SK-N-SH (cell line): ENCODE measurements at regions not wholly inside any gene's neighbourhood (a gene's known extent, or its start where the extent isn't known, plus 50 kb on each side); places are given as distances from the start of the nearest gene placed in this dataset.

Experiments used
- CTCF ChIA-PET: fragments of 300-600, 350-600 bp; formaldehyde crosslinking; extraction: SDS; loops from one replicate; lab custom pipeline; 2021; lab: Yijun Ruan, JAX
- POLR2A ChIA-PET: fragments of 350-600 bp; sonication (Branson Sonifier 250); formaldehyde crosslinking; extraction: SDS; loops from one replicate; lab custom pipeline; 2020; ENCODE audit warnings: antibody characterized with exemption, inconsistent platforms; lab: Yijun Ruan, JAX
- DNase-seq: peaks from one replicate; pipeline ENCODE4 v3.0.0; 2012
- H2AFZ ChIP-seq: fragments of 200-600 bp; sonication (generic); 2 replicates; pipeline ENCODE4 v1.8.1; 2016; ENCODE audit warnings: antibody characterized with exemption, mild to moderate bottlenecking, low read depth
- H3F3A ChIP-seq: fragments of 200-600 bp; sonication (generic); replicated peaks from 2 replicates; pipeline ENCODE3; 2016; ENCODE audit warnings: antibody characterized with exemption, mild to moderate bottlenecking; ENCODE audit not compliant: insufficient read depth
- H3K27ac ChIP-seq, 2 experiments: fragments of 200-500 bp in 1 of 2; fragments of 200-600 bp in 1 of 2; sonication (Bioruptor generic) in 1 of 2; sonication (generic), shearing (Covaris generic) in 1 of 2; 2 replicates each; pipeline versions ENCODE4 v1.5.1 to v1.6.1; 2014 to 2016; ENCODE audit warnings: low read depth in 2 of 2, inconsistent platforms in 1 of 2, low read length in 1 of 2, mild to moderate bottlenecking in 1 of 2, mixed read lengths in 1 of 2
- H3K27me3 ChIP-seq: fragments of 200-600 bp; sonication (generic), shearing (Covaris generic); 2 replicates; pipeline ENCODE4 v1.6.1; 2016; ENCODE audit warnings: mixed run types; ENCODE audit not compliant: insufficient read depth
- H3K36me3 ChIP-seq, 2 experiments: fragments of 200-500 bp in 1 of 2; fragments of 200-600 bp in 1 of 2; sonication (Bioruptor generic) in 1 of 2; sonication (generic) in 1 of 2; replicated peaks in 1 of 2; 2 replicates each; pipeline versions ENCODE3 to v1.5.1; 2014 to 2016; ENCODE audit warnings: low read length in 1 of 2, mild to moderate bottlenecking in 1 of 2; ENCODE audit not compliant: insufficient read depth in 2 of 2, control insufficient read depth in 1 of 2
- H3K4me1 ChIP-seq, 2 experiments: fragments of 200-500 bp in 1 of 2; fragments of 200-600 bp in 1 of 2; sonication (Bioruptor generic) in 1 of 2; sonication (generic), shearing (Covaris generic) in 1 of 2; 2 replicates each; pipeline versions ENCODE4 v1.5.1 to v1.6.1; 2014 to 2016; ENCODE audit warnings: low read depth in 1 of 2, low read length in 1 of 2, mixed run types in 1 of 2; ENCODE audit not compliant: insufficient read depth in 2 of 2, control insufficient read depth in 1 of 2
- H3K4me2 ChIP-seq: fragments of 200-600 bp; sonication (generic), shearing (Covaris generic); 2 replicates; pipeline ENCODE4 v1.6.1; 2017; ENCODE audit warnings: mixed run types
- H3K4me3 ChIP-seq, 2 experiments: fragments of 200-500 bp in 1 of 2; fragments of 200-600 bp in 1 of 2; sonication (Bioruptor generic) in 1 of 2; sonication (generic), shearing (Covaris generic) in 1 of 2; 2 replicates each; pipeline versions ENCODE4 v1.5.1 to v1.8.1; 2014 to 2016; ENCODE audit warnings: low read depth in 2 of 2, inconsistent platforms in 1 of 2, low read length in 1 of 2, mild to moderate bottlenecking in 1 of 2, mixed read lengths in 1 of 2, moderate library complexity in 1 of 2
- H3K79me2 ChIP-seq: fragments of 200-600 bp; sonication (generic); 2 replicates; pipeline ENCODE4 v1.8.1; 2017; ENCODE audit warnings: mild to moderate bottlenecking; ENCODE audit not compliant: insufficient read depth
- H3K9ac ChIP-seq: fragments of 200-600 bp; sonication (generic); 2 replicates; pipeline ENCODE4 v1.6.1; 2017; ENCODE audit warnings: mixed run types
- H3K9me2 ChIP-seq: fragments of 200-600 bp; sonication (generic); 2 replicates; pipeline ENCODE4 v1.6.1; 2017; ENCODE audit warnings: mixed run types
- H3K9me3 ChIP-seq: fragments of 200-600 bp; sonication (generic); 2 replicates; pipeline ENCODE4 v1.6.1; 2017; ENCODE audit warnings: mixed run types, mild to moderate bottlenecking, moderate library complexity
- H4K20me1 ChIP-seq: fragments of 200-600 bp; sonication (generic); 2 replicates; pipeline ENCODE4 v1.6.1; 2017; ENCODE audit warnings: mild to moderate bottlenecking, mixed run types; ENCODE audit not compliant: insufficient read depth
- CHD2 ChIP-seq: fragments of 150-350 bp; IDR thresholded peaks from 2 replicates; pipeline ENCODE4 v1.6.1; 2018; ENCODE audit warnings: low read length; ENCODE audit not compliant: partially characterized antibody
- CTCF ChIP-seq: fragments of 200-600 bp; sonication (generic); IDR thresholded peaks from 2 replicates; pipeline ENCODE4 v1.6.1; 2017; ENCODE audit warnings: antibody characterized with exemption, mild to moderate bottlenecking, moderate library complexity
- EZH2phosphoT487 ChIP-seq: fragments of 200-600 bp; sonication (generic); IDR thresholded peaks from 2 replicates; pipeline ENCODE4 v1.6.1; 2017; ENCODE audit warnings: low read depth, mixed run types, mild to moderate bottlenecking, antibody characterized with exemption, moderate library complexity, borderline replicate concordance
- GABPA ChIP-seq: IDR thresholded peaks from 2 replicates; pipeline ENCODE4 v1.4.0; 2012; ENCODE audit warnings: low read depth, mild to moderate bottlenecking
- GATA2 ChIP-seq: sonication (generic); formaldehyde crosslinking; IDR thresholded peaks from 2 replicates; pipeline ENCODE4 v1.5.0; 2020; ENCODE audit warnings: mild to moderate bottlenecking, missing genetic modification reagents
- JUND ChIP-seq: IDR thresholded peaks from 2 replicates; pipeline ENCODE4 v1.4.0; 2012
- MEF2A ChIP-seq: IDR thresholded peaks from 2 replicates; pipeline ENCODE4 v1.4.0; 2012; ENCODE audit warnings: low read depth, borderline replicate concordance
- MXI1 ChIP-seq: IDR thresholded peaks from 2 replicates; pipeline ENCODE4 v1.6.1; 2012; ENCODE audit warnings: mild to moderate bottlenecking, low read depth, low read length, improper control_type of control experiment
- NFIC ChIP-seq: IDR thresholded peaks from 2 replicates; pipeline ENCODE4 v1.4.0; 2012; ENCODE audit warnings: borderline replicate concordance
- NRF1 ChIP-seq: IDR thresholded peaks from 2 replicates; pipeline ENCODE4 v1.6.1; 2012; ENCODE audit warnings: low read depth, mild to moderate bottlenecking, low read length
- POLR2AphosphoS5 ChIP-seq: IDR thresholded peaks from 2 replicates; pipeline ENCODE4 v1.6.1; 2012; ENCODE audit warnings: low read depth, low read length
- RCOR1 ChIP-seq: fragments of 150-350 bp; IDR thresholded peaks from 2 replicates; pipeline ENCODE4 v1.6.1; 2017; ENCODE audit warnings: antibody characterized with exemption, low read length
- RFX5 ChIP-seq: IDR thresholded peaks from 2 replicates; pipeline ENCODE4 v1.6.1; 2012; ENCODE audit warnings: mild to moderate bottlenecking, improper control_type of control experiment, low read length
- SIN3A ChIP-seq: IDR thresholded peaks from 2 replicates; pipeline ENCODE4 v1.6.1; 2012; ENCODE audit warnings: low read depth, mild to moderate bottlenecking, low read length, moderate library complexity, borderline replicate concordance
- TEAD4 ChIP-seq: IDR thresholded peaks from 2 replicates; pipeline ENCODE4 v1.4.0; 2012; ENCODE audit warnings: mild to moderate bottlenecking, borderline replicate concordance; ENCODE audit not compliant: insufficient read depth
- USF2 ChIP-seq: fragments of 150-350 bp; IDR thresholded peaks from 2 replicates; pipeline ENCODE4 v1.6.1; 2017; ENCODE audit warnings: antibody characterized with exemption, low read length, low read depth, borderline replicate concordance
- WGBS: methylation state at CpG from one replicate; pipeline ENCODE4 v1.1.6; 2017; ENCODE audit warnings: low lambda C conversion rate; 5-methylcytosine and 5-hydroxymethylcytosine counted together
- TF ChIP-seq, protein P1 (sequence below): IDR thresholded peaks from 2 replicates; pipeline ENCODE4 v1.4.0; 2012; ENCODE audit warnings: low read depth

- H3K36me3 ChIP-seq, result no peaks in the 10 kb centered on the region
- WGBS, result 58% methylated on average over 2 of the region's 2 CpGs
- no peaks in the 10 kb centered on the region for H3K79me2 ChIP-seq
- no peaks in the 10 kb centered on the region for H3K9me3 ChIP-seq
- H2AFZ ChIP-seq, result no peak overlapping the region
- no peak overlapping the region for H3K9ac ChIP-seq
- POLR2A ChIA-PET, result no interaction called here
- TF ChIP-seq GATA2 (CRISPR knock-in tag) (no peak), NRF1 (no peak), JUND (no peak), MXI1 (no peak), TEAD4 (no peak), GABPA (no peak), CHD2 (no peak), EZH2phosphoT487 (no peak)
- no peak overlapping the region for H3K4me3 ChIP-seq
- H3K4me1 ChIP-seq, result no peaks in the 10 kb centered on the region
- no peaks in the 10 kb centered on the region for H4K20me1 ChIP-seq
- CTCF ChIA-PET, result no interaction called here
- no peak overlapping the region for H3K27ac ChIP-seq
- no peak overlapping the region for H3K4me2 ChIP-seq
- H3F3A ChIP-seq, result no peaks in the 10 kb centered on the region
- DNase-seq, result no peak
- no peaks in the 10 kb centered on the region; the same call in 1 of the 2 replicates for H3K27me3 ChIP-seq
- H3K9me2 ChIP-seq, result no peaks in the 10 kb centered on the region
Observed at GRCh38 chr10:35720366-35720765, 78.3 kb upstream of the FZD8 start.

GRCh38 chr10:35716776-35717175 lies 74.7 kb upstream of the FZD8 start:
- TF ChIP-seq, protein P1, sequence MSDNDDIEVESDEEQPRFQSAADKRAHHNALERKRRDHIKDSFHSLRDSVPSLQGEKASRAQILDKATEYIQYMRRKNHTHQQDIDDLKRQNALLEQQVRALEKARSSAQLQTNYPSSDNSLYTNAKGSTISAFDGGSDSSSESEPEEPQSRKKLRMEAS, result no peak
- TF ChIP-seq JUND (no peak), GATA2 (CRISPR knock-in tag) (no peak), USF2 (no peak), CTCF (no peak), RCOR1 (no peak), SIN3A (no peak), POLR2AphosphoS5 (no peak), TEAD4 (no peak), RFX5 (no peak), NFIC (no peak), MEF2A (no peak)
- CTCF ChIA-PET, result no interaction called here
- no peaks in the 10 kb centered on the region for H3K79me2 ChIP-seq
- 3% methylated on average over 1 of the region's 1 CpG for WGBS
- H3K9ac ChIP-seq, result no peak overlapping the region
- no peaks in the 10 kb centered on the region for H4K20me1 ChIP-seq
- H3K9me2 ChIP-seq, result no peaks in the 10 kb centered on the region
- H3K36me3 ChIP-seq, result no peaks in the 10 kb centered on the region
- H3K4me3 ChIP-seq, result no peak overlapping the region
- POLR2A ChIA-PET, result no interaction called here
- H3K27me3 ChIP-seq, result no peaks in the 10 kb centered on the region
- H3K9me3 ChIP-seq, result no peaks in the 10 kb centered on the region
- no peak overlapping the region for H3K27ac ChIP-seq
- no peaks in the 10 kb centered on the region for H3K4me1 ChIP-seq
- DNase-seq, result no peak
- no peak overlapping the region for H2AFZ ChIP-seq
- H3K4me2 ChIP-seq, result no peak overlapping the region
- no peaks in the 10 kb centered on the region for H3F3A ChIP-seq
